Parathyroid adenoma (tissue), 2 donors: ENCODE measurements at regions not wholly inside any gene's neighbourhood (a gene's known extent, or its start where the extent isn't known, plus 50 kb on each side); places are given as distances from the start of the nearest gene placed in this dataset.

Experiments
- H2AFZ ChIP-seq: fragments of 300-600 bp; sonication (generic); one replicate; pipeline ENCODE4 v1.7.0; 2017; ENCODE audit warnings: antibody characterized with exemption, mild to moderate bottlenecking
- H3K27ac ChIP-seq: fragments of 300-600 bp; sonication (generic); one replicate; pipeline ENCODE4 v1.7.0; 2017
- H3K27me3 ChIP-seq: fragments of 300-600 bp; sonication (generic); one replicate; pipeline ENCODE4 v1.7.0; 2017; ENCODE audit warnings: low read length; ENCODE audit not compliant: control insufficient read depth, insufficient read depth
- H3K36me3 ChIP-seq: fragments of 300-600 bp; sonication (generic); one replicate; pipeline ENCODE4 v1.7.0; 2017; ENCODE audit warnings: low read length; ENCODE audit not compliant: control insufficient read depth, insufficient read depth
- H3K4me1 ChIP-seq: fragments of 300-600 bp; sonication (generic); one replicate; pipeline ENCODE4 v1.7.0; 2017; ENCODE audit warnings: control low read depth
- H3K4me2 ChIP-seq: fragments of 300-600 bp; sonication (generic); one replicate; pipeline ENCODE4 v1.7.0; 2017; ENCODE audit warnings: low read length
- H3K4me3 ChIP-seq: fragments of 300-600 bp; sonication (generic); one replicate; pipeline ENCODE4 v1.7.0; 2017; ENCODE audit warnings: low read depth, low read length
- H3K79me2 ChIP-seq: fragments of 300-600 bp; sonication (generic); one replicate; pipeline ENCODE4 v1.7.0; 2017; ENCODE audit warnings: control low read depth
- H3K9ac ChIP-seq: fragments of 300-600 bp; sonication (generic); one replicate; pipeline ENCODE4 v1.7.0; 2017; ENCODE audit warnings: mild to moderate bottlenecking
- H3K9me3 ChIP-seq: fragments of 300-600 bp; sonication (generic); one replicate; pipeline ENCODE4 v1.7.0; 2017; ENCODE audit warnings: low read length; ENCODE audit not compliant: control insufficient read depth
- CTCF ChIP-seq: fragments of 300-600 bp; sonication (generic); IDR thresholded peaks from one replicate; pipeline ENCODE4 v1.7.0; 2017; ENCODE audit warnings: antibody characterized with exemption, mild to moderate bottlenecking
- donor health status: primary hyperparathyroidism.

GRCh38 chr14:51574009-51574408 is 77.7 kb upstream of the FRMD6 start:
- no peaks in the 10 kb centered on the region for H3K4me1 ChIP-seq
- no peak overlapping the region for H3K9ac ChIP-seq
- no peaks in the 10 kb centered on the region for H3K79me2 ChIP-seq
- no peak overlapping the region for H3K4me2 ChIP-seq
- no peaks in the 10 kb centered on the region for H3K27me3 ChIP-seq
- no peak overlapping the region for H3K27ac ChIP-seq
- H3K4me3 ChIP-seq: no peak overlapping the region
- no peak overlapping the region for H2AFZ ChIP-seq
- no peak for TF ChIP-seq CTCF
- H3K36me3 ChIP-seq: no peaks in the 10 kb centered on the region
- H3K9me3 ChIP-seq: no peaks in the 10 kb centered on the region

GRCh38 chr14:51575349-51576116 is 76.2 kb upstream of the FRMD6 start:
- no peak for TF ChIP-seq CTCF
- no peak overlapping the region for H2AFZ ChIP-seq
- no peaks in the 10 kb centered on the region for H3K36me3 ChIP-seq
- H3K4me3 ChIP-seq: no peak overlapping the region
- no peak overlapping the region for H3K4me2 ChIP-seq
- no peak overlapping the region for H3K27ac ChIP-seq
- H3K4me1 ChIP-seq: no peaks in the 10 kb centered on the region
- no peaks in the 10 kb centered on the region for H3K9me3 ChIP-seq
- H3K9ac ChIP-seq: no peak overlapping the region
- H3K27me3 ChIP-seq: no peaks in the 10 kb centered on the region
- no peaks in the 10 kb centered on the region for H3K79me2 ChIP-seq

GRCh38 chr14:51576117-51576430 is 75.6 kb upstream of the FRMD6 start:
- H3K27ac ChIP-seq: no peak overlapping the region
- H3K79me2 ChIP-seq: no peaks in the 10 kb centered on the region
- TF ChIP-seq CTCF: no peak
- no peak overlapping the region for H3K9ac ChIP-seq
- no peak overlapping the region for H2AFZ ChIP-seq
- H3K27me3 ChIP-seq: no peaks in the 10 kb centered on the region
- H3K36me3 ChIP-seq: no peaks in the 10 kb centered on the region
- no peaks in the 10 kb centered on the region for H3K4me1 ChIP-seq
- no peak overlapping the region for H3K4me2 ChIP-seq
- no peaks in the 10 kb centered on the region for H3K9me3 ChIP-seq
- H3K4me3 ChIP-seq: no peak overlapping the region

GRCh38 chr14:51576879-51577278 is 74.8 kb upstream of the FRMD6 start:
- H3K79me2 ChIP-seq: no peaks in the 10 kb centered on the region

More at GRCh38 chr14:51576879-51577278, 74.8 kb upstream of the FRMD6 start:
- no peak overlapping the region for H3K4me2 ChIP-seq
- no peak for TF ChIP-seq CTCF
- H3K9ac ChIP-seq: no peak overlapping the region
- H3K36me3 ChIP-seq: no peaks in the 10 kb centered on the region
- no peaks in the 10 kb centered on the region for H3K27me3 ChIP-seq
- H2AFZ ChIP-seq: no peak overlapping the region
- no peak overlapping the region for H3K4me3 ChIP-seq
- H3K9me3 ChIP-seq: no peaks in the 10 kb centered on the region
- H3K27ac ChIP-seq: no peak overlapping the region
- H3K4me1 ChIP-seq: no peaks in the 10 kb centered on the region
